ENCODE measurements at regions not wholly inside any gene's neighbourhood (a gene's known extent, or its start where the extent isn't known, plus 50 kb on each side); places are given as distances from the start of the nearest gene placed in this dataset.

- TF ChIP-seq POLR2A (IDR thresholded peaks at IDR 0.05; ENCODE audit: low read depth, low read length) (no peak), POLR2AphosphoS5 (IDR thresholded peaks at IDR 0.05; ENCODE audit: insufficient read depth, low read depth, low read length) (no peak), FOS (IDR thresholded peaks at IDR 0.05; ENCODE audit: borderline replicate concordance, insufficient read depth, low read length) (no peak), MYC (IDR thresholded peaks at IDR 0.05; ENCODE audit: low read depth, low read length) (no peak), EZH2 (IDR thresholded peaks at IDR 0.05; ENCODE audit: borderline replicate concordance, low read depth, low read length, severe bottlenecking) (no peak), JUN (IDR thresholded peaks at IDR 0.05; ENCODE audit: borderline replicate concordance, insufficient read depth, insufficient read length, low read depth) (no peak), MAX (IDR thresholded peaks at IDR 0.05; ENCODE audit: insufficient read depth, insufficient read length) (no peak)
- TF ChIP-seq, protein P1, sequence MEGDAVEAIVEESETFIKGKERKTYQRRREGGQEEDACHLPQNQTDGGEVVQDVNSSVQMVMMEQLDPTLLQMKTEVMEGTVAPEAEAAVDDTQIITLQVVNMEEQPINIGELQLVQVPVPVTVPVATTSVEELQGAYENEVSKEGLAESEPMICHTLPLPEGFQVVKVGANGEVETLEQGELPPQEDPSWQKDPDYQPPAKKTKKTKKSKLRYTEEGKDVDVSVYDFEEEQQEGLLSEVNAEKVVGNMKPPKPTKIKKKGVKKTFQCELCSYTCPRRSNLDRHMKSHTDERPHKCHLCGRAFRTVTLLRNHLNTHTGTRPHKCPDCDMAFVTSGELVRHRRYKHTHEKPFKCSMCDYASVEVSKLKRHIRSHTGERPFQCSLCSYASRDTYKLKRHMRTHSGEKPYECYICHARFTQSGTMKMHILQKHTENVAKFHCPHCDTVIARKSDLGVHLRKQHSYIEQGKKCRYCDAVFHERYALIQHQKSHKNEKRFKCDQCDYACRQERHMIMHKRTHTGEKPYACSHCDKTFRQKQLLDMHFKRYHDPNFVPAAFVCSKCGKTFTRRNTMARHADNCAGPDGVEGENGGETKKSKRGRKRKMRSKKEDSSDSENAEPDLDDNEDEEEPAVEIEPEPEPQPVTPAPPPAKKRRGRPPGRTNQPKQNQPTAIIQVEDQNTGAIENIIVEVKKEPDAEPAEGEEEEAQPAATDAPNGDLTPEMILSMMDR (IDR thresholded peaks at IDR 0.05; ENCODE audit: extremely low read depth in 1 of 2, insufficient read depth in 1 of 2, low read depth in 1 of 2, low read length in 2 of 2): no peak
Observed at GRCh38 chr6:133594652-133595110, 294.2 kb upstream of the TCF21 start.
